Thoracic aorta (tissue), 2 donors: ENCODE measurements at regions not wholly inside any gene's neighbourhood (a gene's known extent, or its start where the extent isn't known, plus 50 kb on each side); places are given as distances from the start of the nearest gene placed in this dataset.

Experiments used
- ATAC-seq: fragments of 150-250 bp; one replicate; pipeline ENCODE4 v1.8.0; 2017; ENCODE audit warnings: low read depth; ENCODE audit not compliant: insufficient number of reproducible peaks, low FRiP score
- DNase-seq: peaks from one replicate; pipeline ENCODE4 v3.0.0-alpha.2; 2020; ENCODE audit warnings: low spot score
- H3K27ac ChIP-seq, 2 donors: fragments of 200-600 bp; sonication (generic); 1 replicate in 1 of 2; 2 replicates in 1 of 2; pipeline ENCODE4 v1.5.1; 2016; ENCODE audit warnings: mild to moderate bottlenecking in 2 of 2, moderate library complexity in 2 of 2
- H3K27me3 ChIP-seq: fragments of 200-600 bp; sonication (generic); replicated peaks from 2 replicates; pipeline ENCODE4 v1.6.0; 2016; ENCODE audit warnings: mild to moderate bottlenecking; ENCODE audit not compliant: insufficient read depth
- H3K36me3 ChIP-seq: fragments of 200-600 bp; sonication (generic); one replicate; pipeline ENCODE4 v1.5.1; 2016
- H3K4me1 ChIP-seq, 2 donors: fragments of 200-600 bp; sonication (generic); 1 replicate in 1 of 2; 2 replicates in 1 of 2; pipeline versions ENCODE4 v1.5.1 to v1.6.0; 2016; ENCODE audit warnings: low read depth in 2 of 2, mild to moderate bottlenecking in 1 of 2; ENCODE audit not compliant: control insufficient read depth in 1 of 2
- H3K4me3 ChIP-seq: fragments of 200-600 bp; sonication (generic); 2 replicates; pipeline ENCODE4 v1.5.1; 2016; ENCODE audit warnings: mild to moderate bottlenecking
- H3K9me3 ChIP-seq: fragments of 200-600 bp; sonication (generic); 2 replicates; pipeline ENCODE4 v1.5.1; 2016
- CTCF ChIP-seq: fragments of 200-600 bp; sonication (generic); IDR thresholded peaks from one replicate; pipeline ENCODE4 v1.5.1; 2019; ENCODE audit warnings: antibody characterized with exemption

GRCh38 chr13:81409284-81409683 is 1068.4 kb upstream of the SPRY2 start:
- ATAC-seq (no peak), DNase-seq (no peak)
- no peaks in the 10 kb centered on the region for H3K27me3 ChIP-seq
- no peaks in the 10 kb centered on the region for H3K9me3 ChIP-seq
- H3K4me3 ChIP-seq: no peak overlapping the region
- no peaks in the 10 kb centered on the region for H3K36me3 ChIP-seq
- no peak overlapping the region for H3K27ac ChIP-seq
- no peaks in the 10 kb centered on the region for H3K4me1 ChIP-seq
- TF ChIP-seq CTCF: no peak

- no peak for TF ChIP-seq CTCF
- Histone ChIP-seq H3K4me3 (no peak overlapping the region), H3K4me1 (no peaks in the 10 kb centered on the region), H3K9me3 (no peaks in the 10 kb centered on the region), H3K27ac (no peak overlapping the region), H3K27me3 (no peaks in the 10 kb centered on the region), H3K36me3 (no peaks in the 10 kb centered on the region)
- DNase-seq: no peak
- ATAC-seq: no peak
Observed at GRCh38 chr13:81408647-81409046, 1067.7 kb upstream of the SPRY2 start.

- H3K4me3 ChIP-seq: no peak overlapping the region
- no peak for TF ChIP-seq CTCF
Observed at GRCh38 chr13:81406639-81407292, 1065.8 kb upstream of the SPRY2 start.

GRCh38 chr13:81406022-81406421 is 1065.1 kb upstream of the SPRY2 start:
- Histone ChIP-seq H3K4me1 (no peaks in the 10 kb centered on the region), H3K4me3 (no peak overlapping the region), H3K36me3 (no peaks in the 10 kb centered on the region), H3K9me3 (no peaks in the 10 kb centered on the region), H3K27me3 (no peaks in the 10 kb centered on the region), H3K27ac (no peak overlapping the region)
- no peak for ATAC-seq
- DNase-seq: no peak
- TF ChIP-seq CTCF: no peak

More at GRCh38 chr13:81406639-81407292, 1065.8 kb upstream of the SPRY2 start:
- Histone ChIP-seq H3K4me1 (no peaks in the 10 kb centered on the region), H3K36me3 (no peaks in the 10 kb centered on the region), H3K27me3 (no peaks in the 10 kb centered on the region), H3K27ac (no peak overlapping the region), H3K9me3 (no peaks in the 10 kb centered on the region)
- ATAC-seq (no peak), DNase-seq (no peak)

- DNase-seq: no peak
- Histone ChIP-seq H3K36me3 (no peaks in the 10 kb centered on the region), H3K4me1 (no peaks in the 10 kb centered on the region), H3K9me3 (no peaks in the 10 kb centered on the region), H3K4me3 (no peak overlapping the region), H3K27me3 (no peaks in the 10 kb centered on the region), H3K27ac (no peak overlapping the region)
- ATAC-seq: no peak
- TF ChIP-seq CTCF: no peak
Observed at GRCh38 chr13:81396192-81396591, 1055.3 kb upstream of the SPRY2 start.
